CD4-positive, alpha-beta T cell (primary cell): ENCODE measurements at regions not wholly inside any gene's neighbourhood (a gene's known extent, or its start where the extent isn't known, plus 50 kb on each side); places are given as distances from the start of the nearest gene placed in this dataset.

Experiments
- ATAC-seq: fragments of 200-7000 bp; cut with Tn5 transposase; one replicate; pipeline ENCODE4 v1.10.0; 2022; ENCODE audit warnings: mild to moderate bottlenecking; ENCODE audit not compliant: poor library complexity
- CTCF ChIA-PET: fragments of 350-600 bp; sonication (Branson Sonifier 250); formaldehyde crosslinking; loops from one replicate; lab custom pipeline; 2021; ENCODE audit warnings: antibody characterized with exemption, inconsistent platforms; lab: Charles Lee
- POLR2A ChIA-PET: fragments of 350-600 bp; sonication (Branson Sonifier 250); formaldehyde crosslinking; loops from one replicate; lab custom pipeline; 2021; ENCODE audit warnings: antibody characterized with exemption, inconsistent platforms; lab: Charles Lee
- DNase-seq, 14 experiments: peaks; one replicate each; pipeline ENCODE4 v3.0.0-alpha.2; 2013 to 2020; ENCODE audit warnings: mixed read lengths in 2 of 14
- H3K27ac ChIP-seq, 2 donors: one replicate each; pipeline versions ENCODE4 v1.5.1 to v1.7.0; 2013; ENCODE audit warnings: low read length in 2 of 2, low read depth in 1 of 2, mild to moderate bottlenecking in 1 of 2
- H3K27me3 ChIP-seq, 2 experiments: 1 replicate in 1 of 2; 2 replicates in 1 of 2; pipeline versions ENCODE4 v1.6.1 to v1.7.0; 2013; ENCODE audit warnings: low read length in 2 of 2, control low read depth in 1 of 2, mild to moderate bottlenecking in 1 of 2, moderate library complexity in 1 of 2; ENCODE audit not compliant: insufficient read depth in 2 of 2, control insufficient read depth in 1 of 2
- H3K36me3 ChIP-seq: one replicate; pipeline ENCODE4 v1.6.1; 2013; ENCODE audit warnings: low read length, control low read depth; ENCODE audit not compliant: insufficient read depth
- H3K4me1 ChIP-seq: one replicate; pipeline ENCODE4 v1.6.1; 2013; ENCODE audit warnings: low read length, control low read depth; ENCODE audit not compliant: insufficient read depth
- H3K4me3 ChIP-seq: one replicate; pipeline ENCODE4 v1.5.1; 2013; ENCODE audit warnings: mild to moderate bottlenecking, low read length, moderate library complexity
- H3K9me3 ChIP-seq, 2 experiments: 1 replicate in 1 of 2; 2 replicates in 1 of 2; pipeline versions ENCODE4 v1.6.1 to v1.7.0; 2013; ENCODE audit warnings: low read length in 2 of 2, mild to moderate bottlenecking in 2 of 2, control low read depth in 1 of 2, moderate library complexity in 1 of 2; ENCODE audit not compliant: control insufficient read depth in 1 of 2, insufficient read depth in 1 of 2
- H3K27ac Mint-ChIP-seq: one replicate; pipeline ENCODE4 v1.8.0; 2020; ENCODE audit warnings: mixed read lengths
- H3K27me3 Mint-ChIP-seq: one replicate; pipeline ENCODE4 v1.8.0; 2021; ENCODE audit warnings: mixed read lengths
- H3K36me3 Mint-ChIP-seq: one replicate; pipeline ENCODE4 v1.8.0; 2021; ENCODE audit warnings: low read depth, mixed read lengths
- H3K4me1 Mint-ChIP-seq: one replicate; pipeline ENCODE4 v1.8.0; 2021; ENCODE audit warnings: low read depth, mixed read lengths
- H3K4me3 Mint-ChIP-seq: one replicate; pipeline ENCODE4 v1.8.0; 2020; ENCODE audit warnings: mild to moderate bottlenecking, mixed read lengths
- H3K9me3 Mint-ChIP-seq: one replicate; pipeline ENCODE4 v1.8.0; 2020; ENCODE audit warnings: mixed read lengths
- intact Hi-C, 2 experiments: fragments of 100-400 bp; cut with DNase I in 1 of 2; cut with micrococcal nuclease in 1 of 2; formaldehyde crosslinking; loops; one replicate each; pipeline versions ENCODE4 v1.15.1 to v1.9.0; 2023 to 2025; cut with DNase I, micrococcal nuclease
- TF ChIP-seq, protein P1 (sequence below): fragments of 200-600 bp; IDR thresholded peaks from one replicate; pipeline ENCODE4 v1.8.0; 2022; ENCODE audit warnings: antibody characterized with exemption, mild to moderate bottlenecking

DNA sequence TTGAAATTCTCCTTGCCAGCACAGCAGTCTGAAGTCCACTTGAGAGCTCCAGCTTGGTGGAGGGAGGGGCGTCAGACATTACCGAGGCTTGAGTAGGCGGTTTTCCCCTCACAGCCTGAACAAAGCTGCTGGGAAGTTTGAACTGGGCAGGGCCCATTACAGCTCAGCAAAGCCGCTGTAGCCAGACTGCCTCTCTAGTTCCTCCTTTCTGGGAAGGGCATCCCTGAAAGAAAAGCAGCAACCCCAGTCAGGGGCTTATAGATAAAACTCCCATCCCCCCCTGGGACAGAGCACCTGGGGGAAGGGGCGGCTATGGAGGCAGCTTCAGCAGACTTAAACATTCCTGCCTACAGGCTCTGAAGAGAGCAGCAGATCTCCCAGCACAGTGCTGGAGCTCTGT, 325.3 kb downstream of the GJA1 start:
- Mint-ChIP-seq H3K27me3 (no peaks in the 10 kb centered on the region), H3K27ac (no peak overlapping the region), H3K4me1 (no peaks in the 10 kb centered on the region), H3K4me3 (no peak overlapping the region), H3K9me3 (no peaks in the 10 kb centered on the region), H3K36me3 (no peaks in the 10 kb centered on the region)
- H3K27ac ChIP-seq: no peak overlapping the region
- intact Hi-C loops: no loop called here
- no peaks in the 10 kb centered on the region for H3K36me3 ChIP-seq
- TF ChIP-seq, protein P1, sequence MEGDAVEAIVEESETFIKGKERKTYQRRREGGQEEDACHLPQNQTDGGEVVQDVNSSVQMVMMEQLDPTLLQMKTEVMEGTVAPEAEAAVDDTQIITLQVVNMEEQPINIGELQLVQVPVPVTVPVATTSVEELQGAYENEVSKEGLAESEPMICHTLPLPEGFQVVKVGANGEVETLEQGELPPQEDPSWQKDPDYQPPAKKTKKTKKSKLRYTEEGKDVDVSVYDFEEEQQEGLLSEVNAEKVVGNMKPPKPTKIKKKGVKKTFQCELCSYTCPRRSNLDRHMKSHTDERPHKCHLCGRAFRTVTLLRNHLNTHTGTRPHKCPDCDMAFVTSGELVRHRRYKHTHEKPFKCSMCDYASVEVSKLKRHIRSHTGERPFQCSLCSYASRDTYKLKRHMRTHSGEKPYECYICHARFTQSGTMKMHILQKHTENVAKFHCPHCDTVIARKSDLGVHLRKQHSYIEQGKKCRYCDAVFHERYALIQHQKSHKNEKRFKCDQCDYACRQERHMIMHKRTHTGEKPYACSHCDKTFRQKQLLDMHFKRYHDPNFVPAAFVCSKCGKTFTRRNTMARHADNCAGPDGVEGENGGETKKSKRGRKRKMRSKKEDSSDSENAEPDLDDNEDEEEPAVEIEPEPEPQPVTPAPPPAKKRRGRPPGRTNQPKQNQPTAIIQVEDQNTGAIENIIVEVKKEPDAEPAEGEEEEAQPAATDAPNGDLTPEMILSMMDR: no peak
- H3K4me1 ChIP-seq: no peaks in the 10 kb centered on the region
- H3K4me3 ChIP-seq: no peak overlapping the region
- no peaks in the 10 kb centered on the region for H3K27me3 ChIP-seq
- ChIA-PET CTCF (no interaction called here), POLR2A (no interaction called here)
- no peak for ATAC-seq
- DNase-seq: no peak
- H3K9me3 ChIP-seq: peaks cover 0 to 6% of the 10 kb centered on the region in 2 experiments

DNA sequence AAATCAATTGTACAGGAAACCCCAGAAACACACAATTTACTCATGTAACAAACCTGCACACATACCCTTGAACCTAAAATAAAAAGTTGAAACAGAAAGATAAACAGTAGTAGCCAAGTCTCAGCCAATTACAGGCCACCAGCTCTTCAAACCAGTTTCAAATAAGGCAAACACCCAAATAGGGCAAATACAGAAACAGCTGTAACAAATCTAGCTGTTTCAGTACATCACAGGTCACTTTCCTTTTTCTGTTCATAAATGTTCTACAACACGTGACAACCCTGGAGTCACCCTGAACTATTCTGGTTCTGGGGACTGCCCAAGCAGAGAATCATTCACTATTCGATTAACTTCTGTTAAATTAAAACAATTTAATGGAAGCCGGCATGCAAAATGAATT, 329.0 kb downstream of the GJA1 start:
- H3K9me3 Mint-ChIP-seq: no peaks in the 10 kb centered on the region

DNA sequence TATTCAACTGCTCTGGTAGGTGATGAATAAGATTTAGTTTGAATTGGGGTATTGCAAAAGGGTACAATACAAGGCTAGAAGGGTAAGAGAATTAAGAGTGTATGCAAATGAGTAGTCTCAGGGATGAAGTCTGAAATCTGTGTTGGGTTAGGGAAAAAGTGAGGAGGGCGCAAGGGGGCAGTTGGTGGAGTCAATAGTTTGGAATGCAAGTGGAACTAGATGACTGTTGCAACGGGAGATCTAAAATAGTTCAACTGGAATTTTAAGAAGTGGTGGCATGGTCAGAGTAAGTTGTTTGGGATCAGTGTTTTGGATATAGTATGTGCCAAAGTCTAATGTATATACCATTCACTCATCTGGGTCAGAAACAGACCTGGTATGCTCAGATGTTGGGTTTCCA, 329.6 kb downstream of the GJA1 start:
- DNase-seq (no peak), ATAC-seq (no peak)
- Mint-ChIP-seq H3K27ac (no peak overlapping the region), H3K9me3 (no peaks in the 10 kb centered on the region), H3K27me3 (no peaks in the 10 kb centered on the region), H3K4me1 (no peaks in the 10 kb centered on the region), H3K4me3 (no peak overlapping the region), H3K36me3 (no peaks in the 10 kb centered on the region)
- no peaks in the 10 kb centered on the region for H3K36me3 ChIP-seq
- H3K4me3 ChIP-seq: no peak overlapping the region
- CTCF ChIA-PET: no interaction called here
- POLR2A ChIA-PET: no interaction called here
- intact Hi-C loops: no loop called here
- no peaks in the 10 kb centered on the region for H3K4me1 ChIP-seq
- TF ChIP-seq, protein P1: no peak
- H3K27me3 ChIP-seq: no peaks in the 10 kb centered on the region
- H3K9me3 ChIP-seq: peaks cover 0 to 6% of the 10 kb centered on the region in 2 experiments
- no peak overlapping the region for H3K27ac ChIP-seq

More for the DNA sequence above, 329.0 kb downstream of the GJA1 start:
- no peaks in the 10 kb centered on the region for H3K4me1 Mint-ChIP-seq
- peaks cover 0 to 6% of the 10 kb centered on the region in 2 experiments for H3K9me3 ChIP-seq
- TF ChIP-seq, protein P1: no peak
- H3K27ac ChIP-seq: no peak overlapping the region
- intact Hi-C loops: no loop called here
- ATAC-seq: no peak
- H3K27me3 ChIP-seq: no peaks in the 10 kb centered on the region
- H3K36me3 Mint-ChIP-seq: no peaks in the 10 kb centered on the region
- H3K27ac Mint-ChIP-seq: no peak overlapping the region
- ChIA-PET CTCF (no interaction called here), POLR2A (no interaction called here)
- no peak overlapping the region for H3K4me3 ChIP-seq
- no peak overlapping the region for H3K4me3 Mint-ChIP-seq
- H3K4me1 ChIP-seq: no peaks in the 10 kb centered on the region
- no peaks in the 10 kb centered on the region for H3K36me3 ChIP-seq
- no peaks in the 10 kb centered on the region for H3K27me3 Mint-ChIP-seq
- no peak for DNase-seq
